GM21447 (cell line): ENCODE measurements at regions not wholly inside any gene's neighbourhood (a gene's known extent, or its start where the extent isn't known, plus 50 kb on each side); places are given as distances from the start of the nearest gene placed in this dataset.

ENCODE experiments used
- ATAC-seq: cut with Tn5 transposase; IDR thresholded peaks from one replicate; pipeline ENCODE4 v1.9.1; 2021; ENCODE audit not compliant: unreplicated experiment

DNA sequence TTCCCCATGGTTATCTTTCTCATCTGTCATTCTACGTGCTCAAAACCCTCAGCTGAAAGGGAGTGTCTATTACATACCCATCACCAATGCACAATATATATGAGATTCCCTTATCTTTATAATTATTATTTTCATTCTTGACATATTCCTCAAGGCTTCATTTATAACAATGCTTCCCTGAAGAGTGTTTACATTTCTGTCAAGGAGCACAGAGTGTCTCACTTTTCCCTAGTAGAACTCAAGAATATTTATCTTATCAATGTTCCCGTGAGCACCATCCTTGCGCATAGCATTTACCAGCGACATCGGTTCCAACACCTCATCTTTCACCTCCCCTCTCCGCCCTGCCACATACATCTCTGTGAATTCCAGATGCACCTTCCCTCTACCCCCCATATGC lies 250.6 kb downstream of the PLA2G4A start:
- ATAC-seq, result no peak

DNA sequence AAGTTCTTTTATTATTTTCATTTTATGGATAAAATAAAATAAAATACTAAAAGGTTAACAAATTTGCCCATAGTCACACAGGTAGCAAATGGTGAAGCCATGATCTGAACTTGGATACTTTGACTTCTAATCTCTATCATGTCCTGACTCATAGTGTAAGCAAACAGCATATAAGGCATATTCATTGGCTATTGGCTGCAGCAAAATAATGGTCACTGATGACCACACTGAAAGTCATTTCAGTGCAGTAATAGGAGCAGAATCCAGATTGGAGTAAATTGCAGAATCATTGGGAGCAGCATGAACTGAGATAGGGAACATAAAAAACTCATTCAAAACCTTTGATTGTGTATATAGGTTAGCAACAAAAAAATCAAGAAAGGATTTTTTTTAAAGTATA lies 262.9 kb downstream of the PLA2G4A start:
- ATAC-seq, result no peak

DNA sequence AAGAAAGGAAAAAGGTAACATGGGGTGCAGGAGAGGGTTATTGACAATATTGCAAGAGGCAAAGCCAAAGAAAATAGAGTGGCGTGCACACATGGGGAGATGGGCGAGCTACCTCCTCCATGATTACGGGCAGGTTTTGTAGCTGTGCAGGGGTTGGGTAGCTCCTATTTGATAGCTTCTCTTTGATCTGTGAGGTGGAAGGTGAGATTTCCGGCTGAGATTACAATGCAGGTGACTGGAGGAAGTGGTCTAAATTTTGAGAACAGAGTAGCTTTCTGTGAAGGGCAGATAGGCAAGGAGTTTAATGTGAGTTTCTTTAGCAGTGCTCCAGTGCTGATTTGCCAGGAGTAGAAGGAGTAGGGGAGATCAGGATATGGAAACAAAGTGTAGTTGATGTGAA lies 263.4 kb downstream of the PLA2G4A start:
- no peak for ATAC-seq

DNA sequence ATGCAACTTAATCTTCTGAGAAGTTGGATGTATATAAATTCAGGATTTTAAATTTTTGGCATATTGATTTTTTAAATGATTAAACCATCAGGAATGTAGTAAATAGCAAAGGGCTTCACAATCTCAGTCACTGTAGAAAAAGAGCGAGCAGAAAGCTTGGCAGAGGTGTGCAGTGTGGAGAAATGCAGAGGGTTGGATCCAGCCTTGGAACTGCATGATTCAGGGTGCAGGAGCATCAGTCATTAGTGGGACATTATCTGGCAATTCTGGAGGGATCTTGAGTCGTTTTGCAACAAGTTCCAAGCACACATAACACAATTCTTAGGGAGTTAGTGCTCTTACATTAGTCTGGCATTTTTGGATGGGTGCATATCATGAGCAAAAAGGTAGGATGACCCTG lies 267.9 kb downstream of the PLA2G4A start:
- no peak for ATAC-seq

DNA sequence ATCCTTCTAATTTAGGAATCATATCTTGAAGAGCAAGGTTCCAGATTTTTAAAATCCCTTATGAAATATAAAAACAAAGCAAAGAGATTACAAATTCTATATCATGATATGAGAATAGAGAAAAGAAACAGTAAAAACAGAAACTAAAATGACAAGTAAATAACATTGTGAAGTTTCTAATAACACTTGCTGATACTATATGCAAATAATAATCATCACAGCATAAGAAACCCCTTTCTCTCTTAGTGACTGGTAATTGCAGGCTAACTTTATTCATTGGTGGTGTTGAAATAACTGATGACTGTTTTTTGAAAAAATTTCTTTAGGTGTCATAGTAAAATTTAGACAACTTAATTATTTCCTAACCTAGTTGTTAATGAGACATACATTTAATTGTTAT lies 281.6 kb downstream of the PLA2G4A start:
- no peak for ATAC-seq

DNA sequence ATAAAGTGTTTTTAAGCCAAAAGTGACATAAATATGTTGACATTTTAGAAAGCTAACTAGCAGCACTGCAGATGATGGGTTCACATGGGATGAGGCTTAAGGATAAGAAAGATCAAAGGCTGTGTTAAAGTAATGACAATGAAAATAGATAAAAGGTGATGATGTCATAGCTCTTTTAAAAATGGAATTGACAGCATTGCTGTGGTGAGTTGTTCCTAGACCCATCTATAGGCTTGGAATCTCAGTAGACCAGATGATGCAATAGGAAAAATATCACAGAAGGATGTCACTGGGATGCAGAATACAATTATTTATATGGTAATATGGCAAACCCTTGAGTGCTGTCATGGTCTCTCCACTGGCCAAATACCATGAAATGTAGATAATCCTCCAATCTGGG lies 286.0 kb downstream of the PLA2G4A start:
- no peak for ATAC-seq

DNA sequence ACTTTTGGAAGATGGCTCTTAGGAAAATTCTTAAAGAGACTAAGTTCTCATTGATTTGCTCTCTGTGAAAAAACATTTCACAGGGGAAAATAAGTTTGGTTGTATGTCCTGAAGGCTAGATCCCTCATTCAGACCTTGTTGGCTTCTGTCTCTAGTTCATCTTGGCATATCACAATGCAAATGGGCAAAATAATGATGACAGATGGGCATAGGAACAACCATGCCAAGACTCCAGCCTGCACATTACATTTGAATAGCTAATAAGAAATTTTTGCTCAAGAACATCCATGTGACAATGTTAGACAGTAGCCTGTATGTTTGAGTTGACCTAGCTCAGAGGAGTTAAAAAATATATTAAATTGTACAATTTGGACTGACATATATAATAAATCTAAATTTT lies 292.9 kb downstream of the PLA2G4A start:
- ATAC-seq, result no peak

DNA sequence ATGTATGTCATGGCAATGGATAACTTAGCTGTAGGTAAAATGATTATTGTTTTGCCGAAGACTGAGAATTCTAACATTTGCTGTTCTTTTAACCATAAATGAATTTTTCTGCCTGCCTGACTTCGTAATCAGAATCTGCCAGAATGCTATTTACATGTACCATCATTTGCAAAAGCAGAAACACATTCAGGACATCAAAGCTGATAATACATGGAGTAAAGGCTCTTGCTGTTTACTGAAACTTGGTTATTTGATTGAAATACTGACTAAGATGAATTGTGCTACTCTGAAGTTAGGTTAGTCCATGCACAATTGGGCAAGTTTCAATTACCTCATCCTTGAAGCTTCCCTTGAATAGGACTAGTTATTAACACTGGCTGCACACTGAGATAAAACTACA lies 293.8 kb downstream of the PLA2G4A start:
- no peak for ATAC-seq

DNA sequence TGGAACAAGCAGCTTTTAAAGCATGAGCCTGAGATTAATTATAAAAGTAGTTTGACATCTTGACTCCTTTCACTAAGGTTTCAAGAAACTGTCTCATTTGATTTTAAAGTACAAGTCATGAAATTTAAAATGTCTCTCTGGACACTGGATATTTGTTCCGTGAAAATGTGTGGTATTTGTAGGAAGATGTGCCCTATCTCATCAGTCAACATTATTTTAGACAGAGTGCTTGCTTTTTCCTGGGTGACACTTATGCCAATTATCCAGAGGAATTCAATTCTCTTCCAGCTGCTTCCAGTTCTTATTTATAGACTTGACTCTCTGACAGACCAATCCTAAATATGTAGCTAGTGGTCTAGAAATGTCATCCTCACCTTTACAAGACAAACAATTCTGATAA lies 300.4 kb downstream of the PLA2G4A start:
- no peak for ATAC-seq

DNA sequence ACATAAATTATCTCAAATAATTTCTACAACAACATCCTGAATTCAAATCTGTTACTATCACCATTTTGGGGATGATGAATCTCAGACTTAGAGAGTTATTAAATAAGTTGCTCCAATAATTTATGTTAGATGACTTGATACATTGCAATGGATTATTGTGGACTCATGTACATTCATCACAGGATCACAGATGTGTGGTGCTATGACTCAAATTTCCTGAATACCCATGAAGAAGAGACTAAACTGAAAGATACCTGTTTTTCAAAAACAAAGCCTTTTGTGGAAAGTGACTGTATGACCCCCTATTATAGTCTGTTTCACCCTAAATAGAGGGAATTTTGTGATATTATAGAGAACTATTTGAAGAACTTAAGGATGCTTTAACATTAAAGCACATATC lies 315.0 kb downstream of the PLA2G4A start:
- ATAC-seq, result no peak

DNA sequence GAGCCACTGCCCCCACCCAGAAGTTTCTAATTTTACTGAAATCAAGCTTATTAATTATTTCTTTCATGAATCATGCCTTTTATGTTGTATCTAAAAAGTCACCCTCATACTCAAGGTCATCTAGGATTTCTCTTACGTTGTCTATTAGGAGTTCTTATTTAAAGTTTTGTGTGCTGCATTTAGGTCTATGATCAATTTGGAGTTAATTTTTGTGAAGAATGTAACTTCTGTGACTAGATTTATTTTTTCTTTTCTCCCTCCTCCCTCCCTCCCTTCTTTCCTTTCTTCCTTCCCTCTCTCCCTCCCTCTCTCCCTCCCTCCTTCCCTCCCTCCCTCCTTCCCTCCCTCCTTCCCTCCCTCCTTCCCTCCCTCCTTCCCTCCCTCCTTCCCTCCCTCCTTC lies 317.6 kb downstream of the PLA2G4A start:
- no peak for ATAC-seq

DNA sequence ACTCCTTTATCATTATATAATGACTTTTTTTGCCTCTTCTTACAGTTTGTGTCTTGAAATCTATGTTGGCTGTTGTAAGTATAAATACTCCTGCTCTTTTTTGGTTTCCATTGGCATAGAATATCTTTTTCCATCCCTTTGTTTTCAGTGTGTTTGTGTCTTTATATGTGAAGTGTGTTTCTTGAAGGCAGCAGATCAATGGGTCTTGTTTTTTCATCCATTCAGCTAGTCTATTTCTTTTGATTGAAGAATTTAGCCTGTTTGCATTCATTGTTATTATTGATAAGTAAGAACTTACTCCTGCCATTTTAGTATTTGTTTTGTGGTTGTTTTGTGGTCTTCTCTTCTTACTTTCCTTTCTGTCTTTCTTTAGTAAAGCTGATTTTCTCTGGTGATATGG lies 322.8 kb downstream of the PLA2G4A start:
- ATAC-seq, result no peak

DNA sequence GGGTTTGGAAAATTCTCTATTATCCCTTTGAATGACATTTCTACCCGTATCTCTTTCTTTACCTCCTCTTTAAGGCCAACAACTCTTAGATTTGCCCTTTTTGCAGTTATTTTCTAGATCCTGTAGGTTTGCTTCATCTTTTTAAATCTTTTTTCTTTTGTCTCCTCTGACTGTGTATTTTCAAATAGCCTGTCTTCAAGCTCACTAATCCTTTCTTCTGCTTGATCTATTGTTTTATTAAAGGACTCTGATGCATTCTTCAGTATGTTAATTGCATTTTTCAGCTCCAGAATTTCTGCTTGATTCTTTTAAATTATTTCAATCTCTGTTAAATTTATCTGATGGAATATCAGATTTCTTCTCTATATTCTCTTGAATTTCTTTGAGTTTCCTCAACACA lies 324.3 kb downstream of the PLA2G4A start:
- no peak for ATAC-seq

DNA sequence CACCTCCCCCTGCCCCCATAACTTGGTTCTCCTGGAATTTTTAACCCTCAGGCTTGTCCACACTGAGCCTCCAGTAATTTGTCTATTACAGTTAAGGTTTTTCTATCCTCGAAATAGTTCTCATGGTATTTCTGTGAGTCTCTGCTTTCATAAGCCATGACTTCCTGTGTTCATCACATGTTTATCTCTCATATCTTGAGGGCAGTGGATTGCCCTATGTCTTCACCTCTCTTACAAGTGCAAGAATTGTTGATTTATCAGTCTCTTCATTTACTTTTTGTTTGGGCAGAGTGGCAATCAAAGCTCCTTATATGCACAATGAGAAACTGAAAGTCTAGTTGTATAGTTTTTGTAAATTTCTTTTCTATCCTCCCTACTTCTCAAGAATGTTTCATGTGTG lies 328.4 kb downstream of the PLA2G4A start:
- ATAC-seq, result no peak

DNA sequence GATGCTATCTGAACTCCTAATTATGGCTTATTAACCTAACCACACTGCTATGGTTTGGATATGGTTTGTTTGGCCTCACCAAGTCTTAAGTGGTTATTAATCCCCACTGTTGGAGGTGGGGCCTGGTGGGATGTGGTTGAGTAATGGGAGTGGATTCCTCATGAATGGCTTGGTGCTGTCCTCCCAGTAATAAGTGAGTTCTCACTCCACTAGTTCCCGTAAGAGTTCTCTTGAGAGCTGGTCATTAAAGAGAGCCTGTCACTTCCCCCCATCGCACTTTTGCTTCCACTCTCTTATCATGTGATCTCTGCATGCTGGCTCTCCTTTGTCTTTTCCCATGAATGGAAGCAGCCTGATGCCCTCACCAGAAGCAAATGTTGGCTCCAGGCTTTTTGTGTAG lies 328.8 kb downstream of the PLA2G4A start:
- ATAC-seq, result no peak

DNA sequence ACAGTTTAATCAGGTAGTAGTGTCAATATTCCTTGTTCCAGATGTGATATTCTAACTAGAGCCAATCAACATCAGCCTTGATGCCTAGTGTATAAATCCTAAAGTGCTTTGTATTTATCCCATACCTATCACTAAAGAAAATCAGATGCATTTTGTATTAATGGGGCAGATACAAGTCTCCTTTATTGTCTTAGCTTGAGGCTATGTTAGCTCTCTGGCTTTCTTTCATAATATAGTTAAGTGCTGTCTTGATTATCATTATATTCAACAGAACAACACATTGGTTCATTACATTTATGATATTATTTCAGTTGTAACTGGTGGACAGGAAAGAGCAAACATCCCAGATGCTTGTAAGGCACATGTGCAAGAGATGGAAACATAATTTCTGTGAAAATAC lies 338.8 kb downstream of the PLA2G4A start:
- ATAC-seq, result no peak

DNA sequence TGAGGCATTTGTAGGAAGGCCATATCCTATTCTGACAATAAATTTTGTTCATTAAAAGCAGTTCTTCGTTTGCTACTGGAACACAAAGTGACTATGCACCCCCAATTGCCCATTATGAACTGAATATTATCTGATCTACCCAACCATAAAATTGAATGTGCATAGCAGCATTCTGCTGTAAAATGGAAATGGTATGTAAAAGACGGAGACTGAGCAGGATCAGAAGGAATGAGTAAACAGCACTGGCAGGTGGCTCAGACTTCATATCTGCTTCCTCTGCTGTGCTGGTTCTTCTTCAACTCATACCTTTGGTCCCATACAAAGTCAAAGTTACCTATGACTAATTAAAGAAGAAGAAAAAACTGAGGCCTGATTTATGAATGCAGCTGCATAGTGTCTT lies 339.5 kb downstream of the PLA2G4A start:
- no peak for ATAC-seq

DNA sequence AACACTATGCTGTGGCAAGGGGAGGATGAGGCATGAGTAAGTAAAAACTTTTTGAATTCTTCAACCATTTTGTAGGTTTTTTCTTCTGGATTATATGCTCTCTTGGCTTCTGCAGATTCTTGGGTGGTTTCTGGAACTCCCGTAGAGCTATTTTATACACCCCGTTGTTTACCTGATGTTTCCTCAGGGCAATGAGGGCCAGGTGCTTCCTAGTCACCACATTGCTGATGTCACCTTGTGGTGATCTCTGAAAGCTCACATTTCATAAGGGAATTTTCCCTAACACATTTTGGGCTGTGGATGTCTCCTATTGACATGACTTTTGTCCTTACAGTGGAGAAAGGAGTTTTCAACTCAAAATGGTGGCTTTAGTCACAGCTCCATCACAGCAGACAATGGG lies 356.6 kb downstream of the PLA2G4A start:
- ATAC-seq, result no peak

DNA sequence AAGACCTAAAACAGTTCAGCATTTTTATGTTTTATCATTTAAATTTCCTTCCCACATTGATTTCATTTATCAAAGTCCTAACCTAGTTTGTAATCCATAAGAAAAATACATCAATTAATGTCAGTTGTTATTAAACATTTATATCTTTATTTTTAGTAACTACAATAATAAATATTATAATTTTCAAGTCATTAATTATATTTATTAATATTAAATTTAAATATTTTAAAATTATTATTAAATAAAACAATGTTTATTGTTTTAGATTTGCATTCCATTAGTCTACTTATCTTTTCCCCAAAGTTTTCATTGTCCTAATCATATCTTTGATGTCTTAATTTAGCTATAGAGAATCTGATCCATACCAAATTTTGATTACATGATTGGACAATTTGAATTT lies 368.9 kb downstream of the PLA2G4A start:
- ATAC-seq, result no peak

DNA sequence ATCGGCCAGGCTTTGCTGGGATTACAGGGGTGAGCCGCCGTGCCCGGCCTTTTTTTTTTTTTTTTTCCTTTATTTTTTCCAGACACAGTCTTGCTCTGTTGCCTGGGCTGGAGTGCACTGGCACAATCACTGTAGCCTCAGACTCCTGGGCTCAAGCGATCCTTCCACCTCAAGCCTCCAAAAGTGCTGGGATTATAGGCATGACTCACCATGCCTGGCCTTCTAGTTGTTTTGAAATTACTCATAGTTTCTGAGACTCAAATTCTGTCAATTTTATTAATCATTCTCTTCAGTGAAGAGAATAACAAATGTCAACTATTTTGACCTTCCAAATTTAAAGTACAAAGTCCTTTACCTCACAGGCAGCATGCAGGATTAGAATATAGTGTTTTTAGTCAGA lies 374.5 kb downstream of the PLA2G4A start:
- ATAC-seq, result no peak

DNA sequence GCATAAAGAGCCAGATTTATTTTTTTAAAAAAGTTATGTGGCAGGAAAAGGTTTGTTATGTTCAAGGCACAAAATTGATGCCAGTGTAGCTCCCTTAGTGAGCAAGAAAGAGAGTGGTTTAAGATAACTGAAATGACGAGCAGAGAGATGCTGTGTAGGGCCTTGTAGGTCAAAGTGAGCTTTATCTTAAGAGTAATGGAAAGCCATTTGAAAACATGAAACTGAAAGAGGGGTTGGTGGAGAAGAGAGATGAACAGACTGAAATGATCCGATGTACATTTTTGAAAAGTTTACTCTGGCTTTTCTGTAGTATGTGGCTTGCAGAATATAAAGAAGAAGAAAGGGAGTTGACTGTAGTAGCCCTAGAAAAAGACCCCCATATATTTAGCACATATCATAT lies 383.6 kb downstream of the PLA2G4A start:
- ATAC-seq, result no peak

DNA sequence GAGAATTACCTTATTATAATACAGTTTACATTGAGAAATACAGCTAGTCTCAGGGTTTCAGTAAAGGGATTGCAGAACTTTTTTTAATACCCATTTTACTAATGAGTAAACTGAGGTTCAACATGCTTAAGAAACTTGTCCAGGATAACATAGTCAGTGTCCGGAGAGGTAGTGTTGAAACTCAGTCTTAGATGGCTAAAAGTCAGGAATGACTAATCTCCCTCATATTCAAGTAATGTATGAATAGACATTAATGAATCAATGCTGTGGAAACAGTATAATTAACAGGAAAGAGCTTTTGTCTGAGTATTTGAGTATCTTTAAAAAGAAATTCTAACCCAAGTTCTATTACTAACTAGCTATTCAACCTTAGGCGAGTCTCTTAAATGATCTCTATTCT lies 397.6 kb downstream of the PLA2G4A start:
- ATAC-seq, result no peak

DNA sequence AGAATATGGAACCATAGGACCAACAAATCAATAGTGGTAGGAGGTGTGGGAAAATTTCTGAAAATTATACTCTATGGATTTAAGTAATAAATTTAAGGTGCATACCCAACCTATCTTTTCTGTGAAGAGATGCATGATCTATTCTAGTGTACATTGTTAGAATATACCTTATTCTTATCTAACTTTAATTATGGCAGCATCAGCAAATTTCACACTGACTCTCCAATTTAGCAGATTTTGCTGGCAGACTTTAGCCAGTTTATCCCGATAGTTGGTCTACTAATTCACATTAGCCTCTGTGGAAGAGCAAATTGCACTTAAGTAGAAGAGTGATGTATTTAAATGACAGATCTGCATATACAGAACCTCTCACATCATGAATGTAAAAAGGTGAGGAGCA lies 400.0 kb downstream of the PLA2G4A start:
- no peak for ATAC-seq

DNA sequence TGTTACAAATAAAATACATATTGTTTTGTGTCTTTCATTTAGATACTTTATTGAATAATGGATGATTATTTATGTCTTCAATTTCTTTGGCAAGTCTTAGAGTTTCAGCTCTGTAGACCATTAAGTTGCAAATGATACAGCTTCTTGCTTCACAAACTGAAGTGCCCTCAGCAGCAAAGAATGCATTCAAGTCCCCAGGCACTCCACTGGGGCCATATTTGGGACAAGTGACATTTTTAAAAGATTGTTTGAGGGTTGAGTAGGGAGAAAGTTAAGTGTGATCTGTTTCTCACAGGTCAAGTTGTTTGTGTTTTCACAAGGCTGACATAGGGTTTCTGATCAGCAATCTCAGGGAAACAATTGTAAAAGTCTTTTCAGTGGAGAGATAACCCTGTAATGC lies 400.7 kb downstream of the PLA2G4A start:
- no peak for ATAC-seq
